Brain microvascular endothelial cell (primary cell): ENCODE measurements at regions not wholly inside any gene's neighbourhood (a gene's known extent, or its start where the extent isn't known, plus 50 kb on each side); places are given as distances from the start of the nearest gene placed in this dataset.

ENCODE experiments used
- DNase-seq: peaks from one replicate; pipeline ENCODE4 v3.0.0-alpha.2; 2020
- H3K27ac ChIP-seq: fragments of 250-450 bp; sonication (Bioruptor Pico); 2 replicates; pipeline ENCODE4 v1.5.1; 2020; ENCODE audit warnings: mild to moderate bottlenecking, moderate library complexity
- H3K27me3 ChIP-seq: fragments of 250-450 bp; sonication (Bioruptor Pico); replicated peaks from 2 replicates; pipeline ENCODE4 v1.5.1; 2020; ENCODE audit warnings: mild to moderate bottlenecking
- H3K36me3 ChIP-seq: fragments of 250-450 bp; sonication (Bioruptor Pico); replicated peaks from 2 replicates; pipeline ENCODE4 v1.5.1; 2020; ENCODE audit warnings: mild to moderate bottlenecking
- H3K4me3 ChIP-seq: 2 replicates; pipeline ENCODE4 v1.5.1; 2011; ENCODE audit warnings: low read depth, mild to moderate bottlenecking, control low read depth, low read length, moderate library complexity
- CTCF ChIP-seq: IDR thresholded peaks from 2 replicates; pipeline ENCODE4 v1.5.1; 2011; ENCODE audit warnings: low read depth, mild to moderate bottlenecking, moderate library complexity, low read length, control low read depth, inconsistent platforms; ENCODE audit errors: missing control alignments
- in situ Hi-C: cut with HindIII; loops from 2 replicates; pipeline ENCODE4 v1.10.0; 2017; ENCODE audit warnings: low sequenced_read_pairs, low pct_ligation_motif_present

- no peak overlapping the region for H3K4me3 ChIP-seq
- H3K36me3 ChIP-seq = no peaks in the 10 kb centered on the region
- H3K27ac ChIP-seq = no peak overlapping the region
- in situ Hi-C loops = no loop called here
- TF ChIP-seq CTCF = peak; percentile 76
- no peak for DNase-seq
- no peaks in the 10 kb centered on the region for H3K27me3 ChIP-seq
Measured at GRCh38 chr5:8864053-8864452, 681.8 kb downstream of the SEMA5A start.

- H3K36me3 ChIP-seq = no peaks in the 10 kb centered on the region
- no peak overlapping the region for H3K4me3 ChIP-seq
- no peaks in the 10 kb centered on the region for H3K27me3 ChIP-seq
- DNase-seq = no peak
- H3K27ac ChIP-seq = no peak overlapping the region
- TF ChIP-seq CTCF = no peak
- in situ Hi-C loops = no loop called here
Measured at GRCh38 chr5:8865266-8865665, 680.6 kb downstream of the SEMA5A start.

- Histone ChIP-seq H3K27me3 (no peaks in the 10 kb centered on the region), H3K36me3 (no peaks in the 10 kb centered on the region), H3K4me3 (no peak overlapping the region), H3K27ac (no peak overlapping the region)
- in situ Hi-C loops = no loop called here
- TF ChIP-seq CTCF = no peak
- no peak for DNase-seq
Measured at GRCh38 chr5:8865686-8866374, 680.0 kb downstream of the SEMA5A start.

- Histone ChIP-seq H3K27ac (no peak overlapping the region), H3K27me3 (no peaks in the 10 kb centered on the region), H3K36me3 (no peaks in the 10 kb centered on the region), H3K4me3 (no peak overlapping the region)
- no peak for DNase-seq
- in situ Hi-C loops = no loop called here
- no peak for TF ChIP-seq CTCF
Measured at GRCh38 chr5:8868283-8868682, 677.6 kb downstream of the SEMA5A start.

- in situ Hi-C loops = no loop called here
- TF ChIP-seq CTCF = no peak
- H3K36me3 ChIP-seq = no peaks in the 10 kb centered on the region
- H3K27ac ChIP-seq = no peak overlapping the region
- no peaks in the 10 kb centered on the region for H3K27me3 ChIP-seq
- no peak for DNase-seq
- no peak overlapping the region for H3K4me3 ChIP-seq
Measured at GRCh38 chr5:8869932-8870331, 675.9 kb downstream of the SEMA5A start.
